A673 (cell line): ENCODE measurements at regions not wholly inside any gene's neighbourhood (a gene's known extent, or its start where the extent isn't known, plus 50 kb on each side); places are given as distances from the start of the nearest gene placed in this dataset.
"Not testable (repeated sequence)": the region's sequence is repeated elsewhere in the genome, so short reads cannot be mapped to it uniquely, and the experiment has no call there.

Experiments used
- BruUV-seq: library from RNA; stranded (reverse); fragments of 400-500 nt; replicated peaks from 2 replicates; lab custom pipeline; 2021; lab: Mats Ljungman, UMichigan
- CTCF ChIA-PET: fragments of 300-600 bp; sonication (Branson Sonifier 250); formaldehyde crosslinking; loops from one replicate; lab custom pipeline; 2022; ENCODE audit warnings: antibody characterized with exemption; lab: Charles Lee
- POLR2A ChIA-PET: fragments of 300-600 bp; sonication (Branson Sonifier 250); formaldehyde crosslinking; loops from one replicate; lab custom pipeline; 2022; ENCODE audit warnings: antibody characterized with exemption; ENCODE audit not compliant: low non-redundant PET; lab: Charles Lee
- DNase-seq: peaks from one replicate; pipeline ENCODE4 v3.0.0-alpha.2; 2015; ENCODE audit warnings: low spot score
- H3K27ac ChIP-seq: fragments of 200-600 bp; sonication (generic); 2 replicates; pipeline ENCODE4 v1.5.1; 2016; ENCODE audit warnings: mixed run types, low read depth, mild to moderate bottlenecking, mixed read lengths, antibody characterized with exemption, low read length; ENCODE audit not compliant: poor library complexity, severe bottlenecking
- H3K27me3 ChIP-seq: fragments of 200-600 bp; sonication (generic); replicated peaks from 2 replicates; pipeline ENCODE4 v1.6.1; 2017; ENCODE audit warnings: mixed run types, low read depth, mild to moderate bottlenecking, mixed read lengths, antibody characterized with exemption, low read length; ENCODE audit not compliant: insufficient read depth, poor library complexity
- H3K36me3 ChIP-seq: fragments of 200-600 bp; sonication (generic); 2 replicates; pipeline ENCODE4 v1.6.1; 2016; ENCODE audit warnings: mixed run types, mild to moderate bottlenecking, mixed read lengths, antibody characterized with exemption, low read length; ENCODE audit not compliant: insufficient read depth, poor library complexity, severe bottlenecking
- H3K4me1 ChIP-seq: fragments of 200-600 bp; sonication (generic); 2 replicates; pipeline ENCODE4 v1.6.1; 2017; ENCODE audit warnings: mixed run types, mild to moderate bottlenecking, mixed read lengths, antibody characterized with exemption, low read length; ENCODE audit not compliant: insufficient read depth, poor library complexity, severe bottlenecking
- H3K4me3 ChIP-seq: fragments of 200-600 bp; sonication (generic); 2 replicates; pipeline ENCODE4 v1.5.1; 2016; ENCODE audit warnings: low read depth, mixed run types, mild to moderate bottlenecking, mixed read lengths, low read length; ENCODE audit not compliant: poor library complexity, severe bottlenecking
- H3K9me3 ChIP-seq: fragments of 200-600 bp; sonication (generic); 2 replicates; pipeline ENCODE4 v1.6.1; 2016; ENCODE audit warnings: mixed run types, low read depth, mild to moderate bottlenecking, mixed read lengths, antibody characterized with exemption, low read length; ENCODE audit not compliant: poor library complexity, severe bottlenecking
- EZH2 ChIP-seq: fragments of 200-600 bp; sonication (generic); IDR thresholded peaks from 2 replicates; pipeline ENCODE4 v1.6.1; 2017; ENCODE audit warnings: borderline replicate concordance, low read depth, mild to moderate bottlenecking, mixed read lengths, antibody characterized with exemption, low read length; ENCODE audit not compliant: poor library complexity, severe bottlenecking
- intact Hi-C: fragments of 100-400 bp; cut with micrococcal nuclease; formaldehyde crosslinking; loops from one replicate; pipeline ENCODE4 v1.10.0; 2022; ENCODE audit not compliant: unreplicated experiment
- TF ChIP-seq, protein P1 (sequence below): fragments of 300-800, 200-600 bp; sonication (generic); conservative IDR thresholded peaks from 2 replicates; pipeline ENCODE4 v1.5.1; 2017; ENCODE audit warnings: low read depth, mild to moderate bottlenecking, antibody characterized with exemption, low read length, moderate library complexity, mixed read lengths

DNA sequence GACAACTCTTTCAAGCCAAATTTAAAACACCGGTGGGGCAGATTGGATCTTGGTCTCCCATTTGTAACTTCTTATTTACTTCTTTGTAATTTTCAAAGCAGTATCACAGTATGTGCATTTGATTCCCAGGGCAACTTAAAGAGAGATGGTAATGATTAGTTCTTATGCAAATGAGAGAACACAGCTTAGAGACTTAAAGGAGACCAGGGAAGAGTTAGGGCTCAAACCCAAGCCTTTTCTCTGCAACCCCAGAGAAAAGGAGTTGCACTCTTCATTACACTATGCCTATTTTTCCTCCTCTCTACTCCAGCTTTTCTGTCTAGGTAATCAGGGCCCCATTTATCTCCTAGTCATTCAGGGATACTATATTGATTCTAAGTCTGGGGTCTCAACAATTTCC, 237.8 kb upstream of the NMUR2 start:
- CTCF ChIA-PET, result no interaction called here
- POLR2A ChIA-PET, result interaction anchor here (0.6 kb wide), 1 partner anchor 22 kb away, joined by 3 read pairs; no protein-coding TSS in a partner anchor
- Histone ChIP-seq H3K9me3 (no peaks in the 10 kb centered on the region), H3K4me3 (no peak overlapping the region), H3K4me1 (no peaks in the 10 kb centered on the region), H3K27ac (no peak overlapping the region), H3K27me3 (peaks cover 25% of the 10 kb centered on the region), H3K36me3 (no peaks in the 10 kb centered on the region)
- BruUV-seq, result no TSS peak
- no peak for DNase-seq
- intact Hi-C loops, result no loop called here
- no peak for TF ChIP-seq EZH2
- TF ChIP-seq, protein P1, sequence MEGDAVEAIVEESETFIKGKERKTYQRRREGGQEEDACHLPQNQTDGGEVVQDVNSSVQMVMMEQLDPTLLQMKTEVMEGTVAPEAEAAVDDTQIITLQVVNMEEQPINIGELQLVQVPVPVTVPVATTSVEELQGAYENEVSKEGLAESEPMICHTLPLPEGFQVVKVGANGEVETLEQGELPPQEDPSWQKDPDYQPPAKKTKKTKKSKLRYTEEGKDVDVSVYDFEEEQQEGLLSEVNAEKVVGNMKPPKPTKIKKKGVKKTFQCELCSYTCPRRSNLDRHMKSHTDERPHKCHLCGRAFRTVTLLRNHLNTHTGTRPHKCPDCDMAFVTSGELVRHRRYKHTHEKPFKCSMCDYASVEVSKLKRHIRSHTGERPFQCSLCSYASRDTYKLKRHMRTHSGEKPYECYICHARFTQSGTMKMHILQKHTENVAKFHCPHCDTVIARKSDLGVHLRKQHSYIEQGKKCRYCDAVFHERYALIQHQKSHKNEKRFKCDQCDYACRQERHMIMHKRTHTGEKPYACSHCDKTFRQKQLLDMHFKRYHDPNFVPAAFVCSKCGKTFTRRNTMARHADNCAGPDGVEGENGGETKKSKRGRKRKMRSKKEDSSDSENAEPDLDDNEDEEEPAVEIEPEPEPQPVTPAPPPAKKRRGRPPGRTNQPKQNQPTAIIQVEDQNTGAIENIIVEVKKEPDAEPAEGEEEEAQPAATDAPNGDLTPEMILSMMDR, result no peak

GRCh38 chr5:152644029-152644728, 239.1 kb upstream of the NMUR2 start:
- Histone ChIP-seq H3K9me3 (no peaks in the 10 kb centered on the region), H3K36me3 (no peaks in the 10 kb centered on the region), H3K4me1 (no peaks in the 10 kb centered on the region), H3K4me3 (no peak overlapping the region), H3K27ac (no peak overlapping the region), H3K27me3 (peaks cover 14% of the 10 kb centered on the region)
- intact Hi-C loops, result no loop called here
- no peak for DNase-seq
- ChIA-PET CTCF (no interaction called here), POLR2A (no interaction called here)
- TF ChIP-seq EZH2, result no peak
- BruUV-seq, result no TSS peak

DNA sequence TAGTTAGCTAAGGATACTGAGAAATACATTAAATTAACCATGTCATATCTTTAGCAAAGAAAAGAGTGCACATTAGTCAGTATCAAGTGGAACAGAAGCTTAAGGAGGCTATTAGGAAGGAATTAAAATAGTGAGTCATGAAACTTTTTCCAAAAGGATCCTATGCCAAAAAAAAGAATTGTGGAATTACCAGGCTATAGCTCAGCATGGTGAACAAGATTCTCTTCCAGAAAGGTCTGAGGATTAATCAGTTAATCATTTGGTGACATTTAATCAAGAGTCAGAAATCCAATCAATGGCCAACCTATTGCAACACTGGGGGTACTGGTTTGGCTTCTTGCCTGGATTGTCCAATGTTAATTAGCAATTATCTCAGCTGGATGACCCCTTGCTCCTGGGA, 244.5 kb upstream of the NMUR2 start:
- POLR2A ChIA-PET, result no interaction called here
- TF ChIP-seq, protein P1, result no peak
- TF ChIP-seq EZH2, result no peak
- CTCF ChIA-PET, result no interaction called here
- no peak overlapping the region for H3K4me3 ChIP-seq
- H3K4me1 ChIP-seq, result no peaks in the 10 kb centered on the region
- BruUV-seq, result no TSS peak
- intact Hi-C loops, result no loop called here
- no peak for DNase-seq
- no peak overlapping the region for H3K27ac ChIP-seq
- no peaks in the 10 kb centered on the region for H3K9me3 ChIP-seq
- H3K27me3 ChIP-seq, result peaks cover 7% of the 10 kb centered on the region
- H3K36me3 ChIP-seq, result no peaks in the 10 kb centered on the region

GRCh38 chr5:152650413-152650812, 245.3 kb upstream of the NMUR2 start:
- CTCF ChIA-PET, result no interaction called here
- Histone ChIP-seq H3K9me3 (no peaks in the 10 kb centered on the region), H3K36me3 (no peaks in the 10 kb centered on the region), H3K27me3 (peaks cover 7% of the 10 kb centered on the region), H3K4me1 (no peaks in the 10 kb centered on the region), H3K4me3 (no peak overlapping the region), H3K27ac (no peak overlapping the region)
- intact Hi-C loops, result no loop called here
- no TSS peak for BruUV-seq
- TF ChIP-seq, protein P1, result no peak
- TF ChIP-seq EZH2, result no peak
- DNase-seq, result no peak
- POLR2A ChIA-PET, result no interaction called here

DNA sequence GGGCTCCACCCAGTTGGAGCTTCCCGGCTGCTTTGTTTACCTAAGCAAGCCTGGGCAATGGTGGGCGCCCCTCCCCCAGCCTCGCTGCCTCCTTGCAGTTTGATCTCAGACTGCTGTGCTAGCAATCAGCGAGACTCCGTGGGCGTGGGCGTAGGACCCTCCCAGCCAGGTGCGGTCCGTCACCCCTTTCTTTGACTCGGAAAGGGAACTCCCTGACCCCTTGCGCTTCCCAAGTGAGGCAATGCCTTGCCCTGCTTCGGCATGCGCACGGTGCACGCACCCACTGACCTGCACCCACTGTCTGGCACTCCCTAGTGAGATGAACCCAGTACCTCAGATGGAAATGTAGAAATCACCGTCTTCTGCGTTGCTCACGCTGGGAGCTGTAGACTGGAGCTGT, 254.4 kb upstream of the NMUR2 start:
- DNase-seq, H3K36me3 ChIP-seq, BruUV-seq, CTCF ChIA-PET, intact Hi-C loops, H3K4me1 ChIP-seq, H3K27ac ChIP-seq, H3K9me3 ChIP-seq, H3K4me3 ChIP-seq, H3K27me3 ChIP-seq, POLR2A ChIA-PET: not testable (repeated sequence)
